Activated naive CD4-positive, alpha-beta T cell treated with anti-CD3 and anti-CD28 coated beads, Interleukin-2, amount 50 U/mL, for 72 hours (primary cell): ENCODE measurements at regions not wholly inside any gene's neighbourhood (a gene's known extent, or its start where the extent isn't known, plus 50 kb on each side); places are given as distances from the start of the nearest gene placed in this dataset.
"Not testable (repeated sequence)": the region's sequence is repeated elsewhere in the genome, so short reads cannot be mapped to it uniquely, and the experiment has no call there.

Source experiments
- ATAC-seq, 2 donors: fragments of 150-1000 bp; cut with Tn5 transposase; 2 replicates each; pipeline ENCODE4 v1.10.0; 2021; ENCODE audit warnings: mild to moderate bottlenecking in 2 of 2, moderate library complexity in 2 of 2
- DNase-seq, 2 donors: peaks; one replicate each; pipeline ENCODE4 v3.0.0; 2021 to 2022; ENCODE audit warnings: low spot score in 2 of 2
- H3K27ac Mint-ChIP-seq, 2 donors: one replicate each; pipeline ENCODE4 v1.8.0; 2022; ENCODE audit warnings: mild to moderate bottlenecking in 2 of 2, mixed read lengths in 2 of 2
- H3K36me3 Mint-ChIP-seq, 2 donors: one replicate each; pipeline ENCODE4 v1.8.0; 2022; ENCODE audit warnings: mixed read lengths in 2 of 2
- H3K9me3 Mint-ChIP-seq, 2 donors: one replicate each; pipeline ENCODE4 v1.8.0; 2022; ENCODE audit warnings: mixed read lengths in 2 of 2

DNA sequence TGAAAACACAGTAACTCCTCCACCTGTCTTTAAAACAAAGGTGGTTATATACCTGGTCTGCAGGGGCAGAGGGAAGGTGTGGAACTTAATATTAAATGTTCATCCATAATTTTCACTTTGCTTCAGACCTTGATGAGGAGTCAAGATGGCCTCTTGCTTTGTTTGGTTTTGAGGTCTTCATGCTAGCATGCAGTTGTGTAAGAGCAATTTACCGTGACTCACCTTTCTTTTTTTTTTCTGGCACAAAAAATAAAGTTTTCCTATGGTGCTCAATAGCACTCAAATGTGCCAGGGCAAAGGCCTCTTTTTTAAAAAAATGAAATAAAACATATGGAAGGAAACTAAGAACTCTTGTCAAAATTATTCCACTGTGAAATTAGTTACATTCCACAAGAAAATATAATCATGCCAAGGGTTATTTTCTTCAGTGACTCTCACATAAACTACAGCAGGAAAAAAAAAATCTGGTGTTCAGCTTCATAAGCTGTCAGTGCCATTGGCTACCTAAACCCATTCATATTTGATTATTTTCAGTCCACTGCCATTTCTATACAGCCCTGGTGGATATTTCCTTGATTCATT is 128.2 kb downstream of the SLC7A11 start:
- Mint-ChIP-seq H3K36me3 (no peaks in the 10 kb centered on the region), H3K27ac (no peak overlapping the region), H3K9me3 (no peaks in the 10 kb centered on the region)
- DNase-seq: no peak
- ATAC-seq: no peak

DNA sequence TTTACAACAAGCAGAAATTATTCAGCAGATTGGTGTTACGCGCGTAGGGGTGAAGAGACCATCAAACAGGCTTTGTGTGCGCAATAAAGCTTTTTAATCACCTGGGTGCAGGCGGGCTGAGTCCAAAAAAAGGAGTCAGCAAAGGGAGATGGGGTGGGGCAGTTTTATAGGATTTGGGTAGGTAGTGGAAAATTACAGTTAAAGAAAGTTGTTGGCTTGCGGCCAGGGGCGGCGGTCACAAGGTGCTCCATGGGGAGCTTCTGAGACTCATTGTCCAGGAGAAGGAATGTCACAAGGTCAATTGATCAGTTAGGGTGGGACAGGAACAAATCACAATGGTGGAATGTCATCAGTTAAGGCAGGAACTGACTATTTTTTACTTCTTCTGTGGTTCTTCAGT is 129.3 kb downstream of the SLC7A11 start:
- not testable (repeated sequence) for DNase-seq, H3K36me3 Mint-ChIP-seq, H3K9me3 Mint-ChIP-seq, H3K27ac Mint-ChIP-seq, ATAC-seq

DNA sequence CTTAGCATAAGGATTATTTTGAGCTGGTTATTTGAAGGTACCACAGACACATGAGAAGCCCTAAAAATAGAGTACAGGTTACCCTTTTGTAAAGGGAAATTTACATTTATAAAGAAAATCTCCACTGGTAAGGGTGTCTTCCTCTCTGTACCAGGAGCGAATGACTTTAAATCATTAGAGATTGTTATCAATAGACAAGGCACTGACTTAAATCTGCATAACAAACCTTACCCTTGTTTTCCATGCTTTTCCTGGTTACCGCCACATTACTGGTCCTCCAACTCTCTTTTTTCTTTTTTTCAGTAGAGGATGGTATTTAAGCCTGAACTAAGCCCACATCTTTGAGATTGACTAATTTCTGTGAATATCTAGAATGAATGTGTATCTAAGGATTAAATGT is 129.8 kb downstream of the SLC7A11 start:
- no peaks in the 10 kb centered on the region for H3K36me3 Mint-ChIP-seq
- H3K27ac Mint-ChIP-seq: no peak overlapping the region
- peaks cover 0 to under 1% of the 10 kb centered on the region in 2 donors for H3K9me3 Mint-ChIP-seq
- no peak for DNase-seq
- ATAC-seq: no peak

DNA sequence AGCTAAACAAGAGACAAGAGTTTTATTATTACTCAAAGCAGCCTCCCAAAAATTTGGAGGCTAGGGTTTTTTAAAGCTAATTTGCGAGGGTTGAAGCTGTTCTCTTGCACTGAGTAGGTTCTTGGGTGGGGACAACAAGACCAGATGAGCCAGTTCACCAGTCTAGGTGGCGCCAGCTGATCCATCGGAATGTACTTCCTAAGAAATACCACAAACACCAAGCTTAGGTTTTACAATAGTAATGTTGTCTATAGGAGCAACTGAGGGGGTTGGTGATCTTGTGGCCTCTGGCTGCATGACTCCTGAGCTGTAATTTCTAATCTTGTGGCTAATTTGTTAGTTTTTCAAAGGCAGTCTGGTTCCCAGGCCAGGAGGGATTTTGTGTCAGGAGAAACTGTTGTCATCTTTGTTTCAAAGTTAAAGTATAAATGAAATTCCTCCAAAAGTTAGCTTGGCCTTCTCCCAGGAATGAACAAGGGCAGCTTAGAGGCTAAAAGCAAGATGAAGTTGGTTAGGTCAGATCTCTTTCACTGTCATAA is 130.6 kb downstream of the SLC7A11 start:
- no peak for ATAC-seq

DNA sequence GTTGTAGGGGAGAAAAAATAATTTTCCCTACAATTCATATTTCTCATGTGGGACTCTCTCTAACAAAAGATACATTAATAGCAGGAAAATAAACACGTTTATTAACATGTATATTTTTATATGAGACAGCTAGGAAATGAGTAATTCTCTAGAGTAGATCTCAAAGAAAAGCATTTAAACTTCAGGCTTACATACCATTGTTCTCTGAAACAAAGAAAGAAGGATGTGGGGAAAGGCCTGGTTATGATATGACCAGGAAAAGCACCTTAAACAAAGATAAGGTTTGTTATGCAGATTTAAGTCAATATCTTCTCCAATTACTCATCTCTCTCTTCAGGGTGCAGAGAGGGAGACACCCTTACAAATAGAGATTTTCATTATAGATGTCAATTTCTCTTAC is 131.3 kb downstream of the SLC7A11 start:
- no peaks in the 10 kb centered on the region for H3K36me3 Mint-ChIP-seq
- H3K9me3 Mint-ChIP-seq: peaks cover 0 to 4% of the 10 kb centered on the region in 2 donors
- no peak overlapping the region for H3K27ac Mint-ChIP-seq
- DNase-seq (no peak), ATAC-seq (no peak)

More for the DNA sequence above, 130.6 kb downstream of the SLC7A11 start:
- Mint-ChIP-seq H3K36me3 (no peaks in the 10 kb centered on the region), H3K27ac (no peak overlapping the region), H3K9me3 (peaks cover 0 to 4% of the 10 kb centered on the region in 2 donors)
- no peak for DNase-seq

DNA sequence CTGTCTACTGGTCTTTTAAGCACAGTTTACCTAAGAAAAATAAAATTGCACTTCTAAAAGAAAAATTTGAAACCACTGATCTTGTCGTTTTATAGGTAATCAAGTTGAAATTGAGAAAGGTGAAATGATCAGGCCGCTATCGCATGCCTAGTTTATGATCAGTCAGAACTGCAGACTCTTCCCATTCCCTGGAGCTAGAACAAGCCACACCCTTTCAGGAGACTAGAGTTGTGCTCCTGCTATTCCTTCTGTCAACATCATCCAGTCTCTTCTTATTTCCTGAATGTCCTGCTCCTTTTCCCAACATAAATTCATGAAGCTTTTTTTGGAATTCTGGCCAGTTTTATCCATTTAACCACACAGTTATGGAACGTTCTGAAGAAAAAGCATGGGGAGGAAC is 135.1 kb downstream of the SLC7A11 start:
- Mint-ChIP-seq H3K36me3 (no peaks in the 10 kb centered on the region), H3K9me3 (peaks cover 3 to 4% of the 10 kb centered on the region in 2 donors), H3K27ac (no peak overlapping the region)
- no peak for DNase-seq
- ATAC-seq: no peak

DNA sequence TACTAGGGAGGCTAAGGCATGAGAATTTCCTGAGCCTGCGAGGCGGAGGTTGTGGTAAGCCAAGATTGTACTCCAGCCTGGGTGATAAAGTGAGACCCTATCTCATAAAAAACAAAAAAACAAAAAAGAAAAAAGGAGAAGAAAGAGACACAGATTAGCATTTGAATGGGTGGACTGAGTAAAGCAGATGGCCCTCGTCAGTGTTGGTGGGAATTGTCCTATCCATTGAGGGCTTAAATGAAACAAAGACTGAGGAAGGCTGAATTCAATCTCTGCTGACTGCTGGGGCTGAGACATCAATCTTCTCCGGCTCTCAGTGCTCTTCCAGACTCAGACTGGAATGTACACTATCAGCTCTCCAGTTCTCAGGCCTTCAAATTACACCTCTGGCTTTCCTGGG is 136.8 kb downstream of the SLC7A11 start:
- no peaks in the 10 kb centered on the region for H3K36me3 Mint-ChIP-seq
- no peak overlapping the region for H3K27ac Mint-ChIP-seq
- DNase-seq: no peak
- H3K9me3 Mint-ChIP-seq: peaks cover 3 to 4% of the 10 kb centered on the region in 2 donors
- ATAC-seq: no peak

DNA sequence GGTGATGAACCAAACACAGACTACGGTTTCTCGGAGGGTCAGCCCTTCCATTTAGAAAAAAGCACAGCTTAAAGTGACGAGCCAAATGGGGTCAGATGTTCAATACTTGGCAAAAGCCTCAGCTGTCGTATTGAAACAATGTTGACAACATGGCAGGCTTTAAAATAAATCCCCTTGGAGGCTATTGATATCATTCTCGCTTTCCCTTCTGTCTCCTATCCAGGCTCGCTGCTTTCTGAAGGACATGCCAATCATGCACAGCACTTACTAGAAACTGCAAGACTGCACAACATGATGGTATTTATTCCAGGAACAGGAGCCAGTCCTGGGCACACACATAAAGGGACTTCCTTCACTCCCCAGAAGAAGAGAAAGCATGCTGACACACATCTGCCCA is 137.9 kb downstream of the SLC7A11 start:
- Mint-ChIP-seq H3K9me3 (peaks cover 3 to 4% of the 10 kb centered on the region in 2 donors), H3K36me3 (no peaks in the 10 kb centered on the region), H3K27ac (no peak overlapping the region)
- DNase-seq (no peak), ATAC-seq (no peak)

DNA sequence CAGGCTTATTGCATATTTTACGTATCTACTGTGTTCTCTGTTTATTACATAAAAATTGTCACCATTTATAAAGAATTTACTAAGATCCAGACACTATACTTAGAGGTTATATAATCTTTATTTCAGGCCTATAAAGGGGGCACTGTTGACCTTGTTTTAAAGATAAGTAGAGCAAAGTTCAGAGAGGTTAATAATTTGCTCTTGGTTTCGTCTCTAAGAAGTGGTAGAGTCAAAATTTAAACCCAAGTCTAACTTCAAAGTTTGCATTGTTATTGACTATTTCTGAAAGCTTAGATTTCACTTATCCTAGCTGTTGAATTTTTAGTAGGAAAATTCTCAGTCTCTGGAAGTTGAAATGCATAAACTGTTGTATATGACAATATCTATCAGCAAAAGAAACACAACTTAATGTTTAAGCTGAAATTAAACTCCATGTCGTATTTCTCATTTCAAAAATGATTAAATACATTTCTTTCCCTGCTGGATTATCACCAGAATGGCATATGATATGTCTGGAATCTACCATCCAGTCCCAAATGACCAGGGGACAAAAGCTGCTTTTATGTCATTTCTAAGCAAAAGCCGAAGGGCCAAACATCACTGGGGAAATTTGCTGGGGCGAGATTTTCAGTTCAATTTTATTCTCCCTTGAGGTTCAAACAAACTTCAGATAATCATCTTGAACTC is 138.4 kb downstream of the SLC7A11 start:
- no peak overlapping the region for H3K27ac Mint-ChIP-seq
- ATAC-seq (no peak), DNase-seq (no peak)
- H3K9me3 Mint-ChIP-seq: peaks cover 3 to 4% of the 10 kb centered on the region in 2 donors
- no peaks in the 10 kb centered on the region for H3K36me3 Mint-ChIP-seq

DNA sequence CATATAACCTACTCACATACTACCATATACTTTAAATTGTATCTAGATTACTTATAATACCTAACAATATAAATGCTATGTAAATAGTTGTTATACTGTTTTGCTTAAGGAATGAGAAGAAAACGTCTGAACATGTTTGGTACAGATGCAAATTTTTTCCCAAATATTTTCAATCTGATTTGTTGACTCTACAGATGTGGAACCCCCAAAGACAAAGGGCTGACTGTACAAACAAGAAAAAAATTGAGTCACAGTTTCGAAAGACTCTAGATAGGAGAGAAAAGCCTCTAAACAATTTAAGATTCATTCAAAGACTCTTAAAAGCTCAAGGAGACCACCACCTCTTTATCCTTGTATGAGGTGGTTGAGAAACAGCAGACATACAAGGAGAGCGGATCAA is 142.8 kb downstream of the SLC7A11 start:
- ATAC-seq (no peak), DNase-seq (no peak)
- Mint-ChIP-seq H3K9me3 (no peaks in the 10 kb centered on the region), H3K36me3 (no peaks in the 10 kb centered on the region), H3K27ac (no peak overlapping the region)

DNA sequence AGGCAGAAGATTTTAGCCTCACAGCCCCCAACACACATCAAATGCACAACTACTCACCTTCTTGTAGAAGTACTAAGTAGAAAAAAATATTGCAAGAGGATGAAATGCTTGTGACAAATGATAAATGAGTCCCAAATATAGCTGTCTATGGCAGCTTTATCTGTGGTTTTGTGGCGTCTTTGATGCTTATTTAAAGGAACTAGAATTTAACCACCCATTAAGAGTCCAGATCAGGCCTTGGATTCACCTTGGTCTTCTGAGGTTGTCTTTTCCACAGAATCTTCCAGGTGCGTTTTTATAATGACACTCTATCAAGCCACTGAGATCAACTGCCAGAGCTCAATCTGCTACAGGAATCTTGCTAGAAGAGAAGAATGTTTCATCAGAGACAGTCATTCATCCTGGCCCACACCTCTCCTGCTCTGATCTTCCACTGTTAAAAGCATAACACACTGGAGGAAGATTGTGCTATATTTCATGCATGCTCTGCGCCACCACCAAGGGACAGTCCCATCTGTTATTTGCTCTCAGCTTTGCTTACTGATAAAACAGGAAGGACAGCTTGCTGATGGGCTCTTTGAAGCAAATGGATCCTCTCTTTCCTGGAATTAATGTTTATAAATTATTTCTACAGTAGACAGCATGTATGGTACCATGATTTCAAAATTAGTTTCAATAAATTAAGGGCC is 144.1 kb downstream of the SLC7A11 start:
- DNase-seq (no peak), ATAC-seq (no peak)

DNA sequence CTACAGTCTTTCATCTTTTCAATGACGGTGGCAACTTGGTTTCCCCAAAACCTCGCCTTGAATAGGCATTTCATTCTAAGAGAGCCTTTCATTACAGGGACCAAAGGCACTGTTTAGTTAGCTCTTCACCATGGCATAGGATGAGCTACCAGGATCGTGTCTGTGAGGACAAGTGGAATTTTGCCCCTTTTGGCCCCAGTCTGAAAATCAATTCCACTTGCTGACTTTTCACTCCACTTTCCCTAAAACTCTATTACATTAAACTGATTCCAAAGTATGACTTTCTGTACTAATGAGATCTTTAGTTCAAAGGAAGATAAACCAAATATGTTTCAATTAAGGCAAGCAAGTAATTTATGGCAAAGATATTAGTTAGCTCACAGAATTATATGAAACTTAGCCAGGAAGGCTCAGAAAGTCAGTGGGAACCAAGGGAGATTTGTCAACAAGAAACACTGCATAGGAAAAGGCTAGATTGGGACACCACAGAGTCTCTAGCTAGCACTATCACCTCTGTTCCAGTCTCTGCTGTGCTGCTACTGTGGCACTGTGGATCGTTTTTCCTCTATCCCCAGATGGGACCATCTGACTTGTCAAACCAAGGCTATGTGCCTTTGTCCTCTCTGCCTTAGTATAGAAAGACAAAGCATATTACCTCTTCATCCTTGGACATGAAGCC is 145.6 kb downstream of the SLC7A11 start:
- Mint-ChIP-seq H3K27ac (no peak overlapping the region), H3K36me3 (no peaks in the 10 kb centered on the region), H3K9me3 (no peaks in the 10 kb centered on the region)
- DNase-seq (no peak), ATAC-seq (no peak)

More for the DNA sequence above, 144.1 kb downstream of the SLC7A11 start:
- Mint-ChIP-seq H3K9me3 (no peaks in the 10 kb centered on the region), H3K36me3 (no peaks in the 10 kb centered on the region), H3K27ac (no peak overlapping the region)

DNA sequence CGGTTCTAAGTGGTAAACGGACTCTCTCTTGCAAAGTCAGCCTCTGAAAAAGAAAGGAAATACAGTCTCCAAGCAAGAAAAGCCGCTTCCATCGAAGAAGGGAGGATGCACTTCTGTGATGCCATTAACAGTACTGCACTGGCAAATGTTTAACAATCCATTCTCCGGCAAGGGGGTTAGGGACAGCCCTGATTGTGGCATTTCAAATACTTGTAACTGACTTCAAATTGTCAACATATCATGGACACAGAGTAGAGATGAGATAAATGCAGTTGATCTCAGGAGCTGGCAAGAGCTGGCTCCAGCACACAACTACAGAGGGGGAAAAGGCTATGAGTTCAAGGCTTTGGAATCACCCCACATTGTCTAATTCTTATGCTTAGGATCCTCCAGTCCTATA is 146.8 kb downstream of the SLC7A11 start:
- no peak for ATAC-seq

DNA sequence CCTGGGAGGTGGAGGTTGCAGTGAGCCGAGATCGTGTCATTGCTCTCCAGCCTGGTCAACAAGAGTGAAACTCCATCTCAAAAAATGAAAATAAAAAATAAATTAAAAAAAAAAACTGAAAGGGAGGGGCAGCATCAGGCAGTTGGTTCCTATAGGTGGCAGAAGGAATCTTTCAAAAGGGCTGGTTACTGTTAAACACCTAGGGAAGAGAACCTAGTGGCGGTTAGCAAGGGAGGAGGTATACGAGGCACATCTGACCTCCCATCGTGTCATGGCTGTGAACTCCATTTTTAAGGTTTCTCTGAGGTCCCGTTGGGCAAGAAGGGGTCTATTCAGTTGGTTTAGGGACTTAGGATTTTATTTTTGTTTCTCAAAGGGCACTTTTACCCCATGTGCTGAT is 150.1 kb downstream of the SLC7A11 start:
- no peaks in the 10 kb centered on the region for H3K36me3 Mint-ChIP-seq
- H3K9me3 Mint-ChIP-seq: no peaks in the 10 kb centered on the region
- no peak for DNase-seq
- no peak for ATAC-seq
- no peak overlapping the region for H3K27ac Mint-ChIP-seq

More for the DNA sequence above, 146.8 kb downstream of the SLC7A11 start:
- Mint-ChIP-seq H3K9me3 (no peaks in the 10 kb centered on the region), H3K27ac (no peak overlapping the region), H3K36me3 (no peaks in the 10 kb centered on the region)
- DNase-seq: no peak

DNA sequence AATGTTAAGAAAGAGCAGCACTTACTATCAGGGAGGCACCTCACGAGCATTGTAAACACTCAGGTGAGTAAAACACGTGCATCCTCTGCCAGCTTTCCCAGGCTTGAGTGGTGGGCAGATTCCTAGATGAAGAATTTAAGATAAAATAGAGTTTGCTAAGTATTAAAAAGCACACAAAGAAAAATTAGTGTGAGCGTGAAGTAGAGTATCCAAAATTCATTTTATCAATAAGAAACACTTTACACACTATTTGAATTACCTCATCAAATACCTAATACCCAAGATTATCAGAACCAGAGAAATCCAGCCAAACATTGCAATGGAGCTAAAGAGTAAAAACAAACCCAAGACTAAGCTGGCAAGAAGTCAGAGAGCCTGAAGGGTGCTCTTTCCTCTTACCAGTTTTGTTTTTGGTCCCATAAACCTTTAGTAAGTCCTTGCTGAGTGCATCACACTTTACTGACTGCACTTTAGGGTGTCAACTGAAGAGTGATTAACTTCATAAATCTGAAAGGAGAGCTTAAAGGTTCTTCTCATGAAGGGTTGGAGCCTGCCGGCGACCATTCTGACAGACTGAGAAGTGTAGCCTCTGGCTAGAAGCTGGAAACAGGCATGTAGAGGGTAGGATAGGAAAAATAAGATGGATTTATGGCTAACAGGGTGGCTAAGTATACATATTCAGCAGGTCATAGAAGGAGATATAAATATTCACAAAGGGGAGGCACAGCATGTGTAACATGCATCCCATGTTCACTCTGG is 151.1 kb downstream of the SLC7A11 start:
- no peak for DNase-seq
- Mint-ChIP-seq H3K27ac (no peak overlapping the region), H3K9me3 (no peaks in the 10 kb centered on the region), H3K36me3 (no peaks in the 10 kb centered on the region)
- no peak for ATAC-seq

DNA sequence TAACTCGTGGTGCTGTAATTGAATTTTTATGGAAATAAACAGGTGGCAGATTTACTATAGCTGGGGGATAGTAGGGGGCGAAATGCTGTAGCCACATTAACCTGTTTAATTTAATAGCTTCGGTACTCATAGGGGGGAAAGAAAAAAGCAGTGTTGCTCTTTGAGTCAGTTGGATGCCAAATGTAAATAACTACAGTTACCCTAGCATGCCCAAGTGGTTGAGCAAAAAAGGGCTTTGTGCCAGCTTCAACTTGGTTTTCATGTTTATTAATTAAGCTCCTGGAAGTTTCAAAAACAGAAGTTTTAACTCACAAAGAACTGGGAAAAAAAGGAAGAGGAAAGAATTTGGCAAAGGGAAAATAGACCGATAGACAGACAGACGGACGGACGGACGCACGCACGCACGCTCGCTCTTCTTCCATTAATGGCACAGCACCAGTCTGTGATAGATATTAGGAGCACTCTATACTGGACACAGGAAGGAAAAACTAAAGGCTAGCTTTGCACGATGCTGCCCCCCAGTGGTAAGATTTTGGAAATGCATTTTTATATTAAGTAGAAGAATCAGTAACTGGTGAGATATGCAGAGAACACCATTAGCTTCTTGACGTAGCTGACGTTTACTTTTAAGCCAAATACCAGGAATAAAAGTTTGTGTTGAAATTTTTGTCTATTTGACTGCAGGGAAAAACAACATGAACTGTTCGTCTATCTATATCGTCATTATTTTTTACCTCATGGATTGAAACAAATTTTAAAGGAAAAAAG is 151.8 kb downstream of the SLC7A11 start:
- DNase-seq: peak in 1 of 2 donors; percentile 48
- peak in 1 of 2 donors; percentile 52 for ATAC-seq
- Mint-ChIP-seq H3K27ac (no peak overlapping the region), H3K9me3 (no peaks in the 10 kb centered on the region), H3K36me3 (no peaks in the 10 kb centered on the region)
